Lung (tissue), 11 donors: ENCODE measurements at regions not wholly inside any gene's neighbourhood (a gene's known extent, or its start where the extent isn't known, plus 50 kb on each side); places are given as distances from the start of the nearest gene placed in this dataset.

ENCODE experiments used
- ATAC-seq: fragments of 200-7000 bp; cut with Tn5 transposase; one replicate; pipeline ENCODE4 v1.9.1; 2020; ENCODE audit warnings: moderate number of reproducible peaks; ENCODE audit not compliant: insufficient read depth, low FRiP score
- DNase-seq, 3 donors: peaks; one replicate each; pipeline ENCODE4 v3.0.0-alpha.2; 2013 to 2017
- H3K27ac ChIP-seq, 2 donors: one replicate each; pipeline ENCODE4 v1.5.1; 2013; ENCODE audit warnings: mild to moderate bottlenecking in 2 of 2, moderate library complexity in 2 of 2, control low read depth in 1 of 2, inconsistent platforms in 1 of 2, low read depth in 1 of 2, low read length in 1 of 2
- H3K27me3 ChIP-seq, 3 donors: one replicate each; pipeline ENCODE4 v1.5.1; 2013; ENCODE audit warnings: low read length in 2 of 3; ENCODE audit not compliant: control insufficient read depth in 3 of 3, insufficient read depth in 3 of 3
- H3K36me3 ChIP-seq, 4 donors: one replicate each; pipeline ENCODE4 v1.5.1; 2013; ENCODE audit warnings: low read length in 4 of 4, mild to moderate bottlenecking in 1 of 4, moderate library complexity in 1 of 4; ENCODE audit not compliant: control insufficient read depth in 4 of 4, insufficient read depth in 4 of 4
- H3K4me1 ChIP-seq, 5 donors: one replicate each; pipeline ENCODE4 v1.5.1; 2013; ENCODE audit warnings: low read length in 5 of 5, mild to moderate bottlenecking in 2 of 5, moderate library complexity in 1 of 5; ENCODE audit not compliant: control insufficient read depth in 5 of 5, insufficient read depth in 5 of 5
- H3K4me3 ChIP-seq: one replicate; pipeline ENCODE4 v1.5.1; 2013; ENCODE audit warnings: mild to moderate bottlenecking, control low read depth, moderate library complexity
- H3K9ac ChIP-seq, 2 donors: one replicate each; pipeline ENCODE4 v1.5.1; 2013; ENCODE audit warnings: low read length in 2 of 2, control low read depth in 1 of 2; ENCODE audit not compliant: insufficient read depth in 1 of 2
- H3K9me3 ChIP-seq, 4 donors: one replicate each; pipeline ENCODE4 v1.5.1; 2013; ENCODE audit warnings: low read length in 3 of 4, mild to moderate bottlenecking in 1 of 4, moderate library complexity in 1 of 4; ENCODE audit not compliant: control insufficient read depth in 4 of 4, insufficient read depth in 3 of 4
- CTCF ChIP-seq: IDR thresholded peaks from 2 replicates; pipeline ENCODE4 v1.5.1; 2012; ENCODE audit warnings: mild to moderate bottlenecking; ENCODE audit errors: control extremely low read depth, extremely low read depth
- WGBS, 2 donors: extraction: QIAGEN DNeasy Blood & Tissue Kit; methylation state at CpG; one replicate each; pipeline ENCODE4 v1.1.7; 2013; 5-methylcytosine and 5-hydroxymethylcytosine counted together
- donor health status: control.
- donor health status: control.
- donor health status: Bipolar disorder and iron deficiency.
- donor health status: healthy.
- donor health status: DM: yes; HTN: yes; CAD: no.

DNA sequence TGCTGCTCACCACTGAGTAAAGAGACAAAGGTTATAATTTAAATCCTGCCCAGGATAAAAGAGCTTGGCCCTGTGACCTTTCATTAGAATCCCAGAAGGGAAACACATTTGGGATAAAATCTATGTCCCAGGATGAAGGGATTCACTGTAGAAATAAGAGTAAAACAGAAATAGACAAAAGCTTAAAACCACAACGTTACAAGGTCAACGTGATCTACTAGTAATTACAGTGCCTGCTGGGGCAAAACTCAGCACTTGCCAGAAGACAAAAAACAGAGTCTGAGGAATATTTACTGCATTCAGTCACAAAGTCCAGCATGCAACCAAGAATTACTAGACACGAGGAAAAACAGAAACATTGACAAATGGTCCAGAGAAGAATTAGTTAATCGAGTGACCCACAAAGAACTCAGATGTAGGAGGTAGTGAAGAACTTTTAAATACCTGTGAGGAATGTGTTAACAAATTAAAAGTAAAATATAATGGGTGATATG lies 982.3 kb downstream of the GATA3 start:
- H3K27ac ChIP-seq, result no peak overlapping the region
- no peak overlapping the region for H3K9ac ChIP-seq
- H3K4me3 ChIP-seq, result no peak overlapping the region
- ATAC-seq (no peak), DNase-seq (no peak)
- 86 to 89% methylated on average over 4 of the region's 4 CpGs for WGBS, 2 donors
- TF ChIP-seq CTCF, result no peak
- H3K36me3 ChIP-seq, result no peaks in the 10 kb centered on the region
- H3K4me1 ChIP-seq, result no peaks in the 10 kb centered on the region
- no peaks in the 10 kb centered on the region for H3K27me3 ChIP-seq
- peaks cover 0 to 5% (median 0%) of the 10 kb centered on the region in 4 donors for H3K9me3 ChIP-seq

GRCh38 chr10:9038146-9038714 lies 983.7 kb downstream of the GATA3 start:
- H3K27ac ChIP-seq, result no peak overlapping the region
- no peak overlapping the region for H3K4me3 ChIP-seq
- no peaks in the 10 kb centered on the region for H3K4me1 ChIP-seq
- H3K27me3 ChIP-seq, result no peaks in the 10 kb centered on the region
- ATAC-seq (no peak), DNase-seq (no peak)
- no peaks in the 10 kb centered on the region for H3K36me3 ChIP-seq
- TF ChIP-seq CTCF, result no peak
- no peak overlapping the region for H3K9ac ChIP-seq
- 86 to 91% methylated on average over 4 of the region's 4 CpGs for WGBS, 2 donors
- peaks cover 0 to 5% (median 0%) of the 10 kb centered on the region in 4 donors for H3K9me3 ChIP-seq

DNA sequence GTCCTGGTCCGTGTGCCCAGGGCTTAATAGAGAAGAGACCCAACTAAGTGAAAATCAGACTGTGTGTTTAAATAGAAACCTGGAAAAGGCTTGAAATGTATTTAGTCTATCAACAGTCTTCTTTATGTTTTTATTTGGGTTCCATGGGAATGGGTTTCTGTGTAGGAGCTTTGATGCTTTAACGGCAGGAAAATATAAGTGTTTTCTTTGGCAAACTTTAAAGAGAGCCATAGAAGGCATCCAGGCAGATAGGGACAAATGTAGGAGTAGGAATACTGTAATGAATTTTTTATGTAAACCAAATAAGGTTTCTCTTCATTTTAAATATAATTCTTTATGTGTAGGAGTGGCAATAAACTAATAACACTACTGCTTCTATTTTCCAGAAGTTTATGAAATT lies 989.0 kb downstream of the GATA3 start:
- Histone ChIP-seq H3K9me3 (no peaks in the 10 kb centered on the region), H3K9ac (no peak overlapping the region), H3K27ac (no peak overlapping the region), H3K4me1 (no peaks in the 10 kb centered on the region), H3K36me3 (no peaks in the 10 kb centered on the region), H3K4me3 (no peak overlapping the region), H3K27me3 (no peaks in the 10 kb centered on the region)
- ATAC-seq (no peak), DNase-seq (no peak)
- 70 to 82% methylated on average over 2 of the region's 2 CpGs for WGBS, 2 donors
- TF ChIP-seq CTCF, result no peak

DNA sequence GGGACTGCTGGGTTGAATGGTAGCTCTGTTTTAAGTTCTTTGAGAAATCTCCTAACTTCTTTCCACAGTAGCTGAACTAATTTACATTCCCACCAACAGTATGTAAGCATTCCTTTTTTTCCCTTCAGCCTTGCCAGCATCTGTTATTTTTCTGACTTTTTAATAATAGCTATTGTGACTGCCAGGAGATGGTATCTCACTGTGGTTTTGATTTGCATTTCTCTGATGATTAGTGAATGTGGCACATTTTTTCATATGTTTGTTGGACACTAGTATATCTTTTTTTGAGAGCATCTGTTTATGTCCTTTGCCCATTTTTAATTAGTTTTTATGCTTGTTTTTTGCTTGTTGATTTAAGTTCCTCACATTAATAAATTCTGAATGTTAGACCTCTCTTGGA lies 990.8 kb downstream of the GATA3 start:
- DNase-seq (no peak), ATAC-seq (no peak)
- H3K4me1 ChIP-seq, result no peaks in the 10 kb centered on the region
- no peaks in the 10 kb centered on the region for H3K36me3 ChIP-seq
- H3K9me3 ChIP-seq, result no peaks in the 10 kb centered on the region
- TF ChIP-seq CTCF, result no peak
- no peaks in the 10 kb centered on the region for H3K27me3 ChIP-seq
- H3K27ac ChIP-seq, result no peak overlapping the region
- no peak overlapping the region for H3K9ac ChIP-seq
- H3K4me3 ChIP-seq, result no peak overlapping the region
